VCaP (cell line): ENCODE measurements at regions not wholly inside any gene's neighbourhood (a gene's known extent, or its start where the extent isn't known, plus 50 kb on each side); places are given as distances from the start of the nearest gene placed in this dataset.

Source experiments
- H3K27ac ChIP-seq: fragments of 450-650 bp; 2 replicates; pipeline ENCODE4 v1.5.1; 2017
- TF ChIP-seq, protein P1 (sequence below): fragments of 450-650 bp; conservative IDR thresholded peaks from 2 replicates; pipeline ENCODE4 v1.5.1; 2017; ENCODE audit warnings: mild to moderate bottlenecking, moderate library complexity

- TF ChIP-seq, protein P1, sequence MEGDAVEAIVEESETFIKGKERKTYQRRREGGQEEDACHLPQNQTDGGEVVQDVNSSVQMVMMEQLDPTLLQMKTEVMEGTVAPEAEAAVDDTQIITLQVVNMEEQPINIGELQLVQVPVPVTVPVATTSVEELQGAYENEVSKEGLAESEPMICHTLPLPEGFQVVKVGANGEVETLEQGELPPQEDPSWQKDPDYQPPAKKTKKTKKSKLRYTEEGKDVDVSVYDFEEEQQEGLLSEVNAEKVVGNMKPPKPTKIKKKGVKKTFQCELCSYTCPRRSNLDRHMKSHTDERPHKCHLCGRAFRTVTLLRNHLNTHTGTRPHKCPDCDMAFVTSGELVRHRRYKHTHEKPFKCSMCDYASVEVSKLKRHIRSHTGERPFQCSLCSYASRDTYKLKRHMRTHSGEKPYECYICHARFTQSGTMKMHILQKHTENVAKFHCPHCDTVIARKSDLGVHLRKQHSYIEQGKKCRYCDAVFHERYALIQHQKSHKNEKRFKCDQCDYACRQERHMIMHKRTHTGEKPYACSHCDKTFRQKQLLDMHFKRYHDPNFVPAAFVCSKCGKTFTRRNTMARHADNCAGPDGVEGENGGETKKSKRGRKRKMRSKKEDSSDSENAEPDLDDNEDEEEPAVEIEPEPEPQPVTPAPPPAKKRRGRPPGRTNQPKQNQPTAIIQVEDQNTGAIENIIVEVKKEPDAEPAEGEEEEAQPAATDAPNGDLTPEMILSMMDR = no peak
- no peak overlapping the region for H3K27ac ChIP-seq
These were observed 266.9 kb downstream of the NPIPA8 start for GRCh38 chr16:18069683-18070082.

DNA sequence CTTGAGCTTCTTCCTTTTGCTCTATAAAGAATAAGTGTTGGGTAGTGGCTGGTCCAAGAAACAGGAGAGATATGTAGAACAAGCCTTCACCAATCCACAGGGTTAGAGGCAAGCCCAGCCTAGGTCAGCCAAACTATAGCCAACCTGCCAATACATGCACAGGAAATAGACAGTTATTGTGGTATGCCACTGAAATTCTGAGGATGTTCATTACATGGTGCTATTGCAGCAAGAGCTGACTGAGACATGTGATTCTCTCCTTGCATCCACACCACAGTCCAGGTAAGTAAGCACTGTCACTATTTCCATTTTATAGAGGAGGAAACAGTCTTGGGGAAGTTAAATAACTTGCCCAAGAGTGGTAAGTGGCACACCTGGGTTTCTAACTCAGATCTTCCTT, 268.1 kb downstream of the NPIPA8 start:
- TF ChIP-seq, protein P1 = no peak
- H3K27ac ChIP-seq = no peak overlapping the region

DNA sequence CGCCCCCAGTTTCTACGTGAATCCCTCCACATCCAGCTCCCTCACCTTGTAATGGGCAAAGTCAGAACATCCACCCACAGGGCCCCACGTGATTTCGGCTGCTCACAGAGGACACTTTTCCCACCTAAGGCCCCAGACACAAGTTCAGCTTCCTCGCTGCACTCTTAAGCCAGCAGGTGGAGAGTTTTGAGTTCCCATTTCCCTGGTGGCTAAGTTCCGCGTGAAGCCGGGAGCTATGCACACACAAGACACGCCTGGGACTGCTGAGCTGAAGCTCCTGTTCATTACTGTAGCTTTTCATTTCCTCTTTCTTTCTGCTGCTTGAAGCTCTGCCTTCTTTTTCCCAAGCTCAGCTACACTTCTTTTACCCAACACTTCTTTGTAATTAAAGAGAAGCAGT, 273.8 kb downstream of the NPIPA8 start:
- TF ChIP-seq, protein P1 = no peak
- no peak overlapping the region for H3K27ac ChIP-seq

GRCh38 chr16:18060351-18060750, 276.2 kb downstream of the NPIPA8 start:
- H3K27ac ChIP-seq = no peak overlapping the region
- TF ChIP-seq, protein P1 = no peak

DNA sequence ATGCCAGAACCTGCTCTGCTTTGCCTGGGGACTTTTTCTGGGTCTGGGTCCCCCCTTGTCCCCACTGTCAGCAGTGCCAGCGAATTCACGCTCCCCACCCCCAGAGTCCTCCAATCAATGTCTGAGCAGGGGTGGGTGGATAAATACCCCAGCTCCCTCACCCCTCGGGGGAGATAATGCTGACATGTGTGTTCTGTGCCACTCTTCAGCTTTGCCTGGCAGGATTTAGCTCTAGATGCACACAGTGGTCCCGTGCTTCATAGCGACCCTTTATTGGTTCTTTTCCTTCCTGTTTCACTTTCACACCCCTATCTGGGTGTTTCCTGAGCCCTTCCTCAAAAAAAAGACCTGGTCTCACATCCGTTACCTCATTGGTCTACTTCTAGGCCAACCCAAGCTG, 277.0 kb downstream of the NPIPA8 start:
- H3K27ac ChIP-seq = no peak overlapping the region
- TF ChIP-seq, protein P1 = no peak

DNA sequence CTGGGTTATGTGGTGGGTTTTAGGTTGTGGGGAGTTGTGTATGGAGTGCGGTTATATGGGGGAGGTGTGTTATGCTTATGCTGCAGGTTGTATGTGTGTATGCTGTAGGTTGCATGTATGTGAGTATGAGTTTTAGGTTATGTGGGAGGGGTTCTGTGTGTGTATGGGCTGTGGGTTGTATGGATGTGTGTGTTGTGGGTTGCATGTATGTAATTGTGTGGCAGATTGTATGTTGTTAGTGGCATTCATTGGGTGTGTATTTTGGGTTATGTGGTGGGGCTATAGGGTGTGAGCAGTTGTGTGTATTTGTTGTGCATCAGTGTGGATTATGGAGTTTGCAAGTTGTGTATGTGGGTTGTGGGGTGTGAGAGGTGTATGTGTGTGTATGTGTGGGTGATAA, 277.4 kb downstream of the NPIPA8 start:
- H3K27ac ChIP-seq = no peak overlapping the region
- TF ChIP-seq, protein P1 = no peak

GRCh38 chr16:18055411-18055916, 281.1 kb downstream of the NPIPA8 start:
- H3K27ac ChIP-seq = no peak overlapping the region
- TF ChIP-seq, protein P1 = no peak

DNA sequence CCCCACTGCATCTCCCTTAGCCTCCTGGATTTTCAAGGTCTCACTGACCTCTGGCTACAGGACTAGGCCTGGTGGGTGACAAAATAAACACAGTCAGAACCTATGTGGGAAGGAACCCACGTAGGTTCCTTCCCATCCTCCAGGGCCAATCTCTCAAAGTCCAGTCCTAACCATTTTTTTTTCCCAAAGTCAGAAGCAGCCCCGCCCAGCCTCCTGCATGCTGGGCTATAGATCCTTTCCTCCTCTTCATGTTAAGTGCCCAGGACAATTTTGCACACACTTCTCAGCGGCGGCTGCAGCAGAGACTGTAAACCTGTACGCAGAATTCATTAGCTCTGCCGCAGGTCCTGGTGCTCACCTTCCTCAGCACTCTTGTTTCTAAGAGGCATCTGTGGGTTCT, 285.8 kb downstream of the NPIPA8 start:
- H3K27ac ChIP-seq = no peak overlapping the region
- TF ChIP-seq, protein P1 = no peak
